ENCODE measurements at regions not wholly inside any gene's neighbourhood (a gene's known extent, or its start where the extent isn't known, plus 50 kb on each side); places are given as distances from the start of the nearest gene placed in this dataset.

DNA sequence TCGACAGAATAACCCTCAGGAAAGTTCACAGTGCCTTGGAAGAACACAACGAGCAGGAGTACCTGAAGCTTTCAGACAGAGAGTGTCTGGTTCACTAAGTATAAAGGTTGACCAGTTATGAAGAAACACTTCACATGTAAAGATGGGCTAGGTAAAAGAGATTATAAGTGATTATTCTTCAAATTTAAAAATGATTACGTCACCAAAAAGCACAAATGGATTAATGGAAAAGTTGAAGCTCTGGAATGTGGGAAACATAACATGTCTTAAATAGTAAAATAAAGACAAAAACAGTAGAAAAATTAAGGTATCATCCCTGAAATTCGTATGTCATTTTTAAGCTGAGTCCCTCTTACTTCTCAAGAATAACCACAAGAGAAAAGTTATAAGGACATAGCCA, 643.9 kb upstream of the KLF12 start:
- Histone ChIP-seq H3K4me2 (ENCODE audit: control insufficient read depth, extremely low read depth, insufficient read depth, low read depth, low read length) (no peak overlapping the region), H3K9me3 (ENCODE audit: control insufficient read depth, low read depth, low read length) (no peaks in the 10 kb centered on the region), H3K9ac (ENCODE audit: control insufficient read depth, extremely low read depth, insufficient read depth, low read length) (no peak overlapping the region), H3K36me3 (ENCODE audit: control insufficient read depth in 2 of 2, extremely low read depth in 1 of 2, insufficient read depth in 2 of 2, low read length in 2 of 2) (no peaks in the 10 kb centered on the region), H3K27me3 (ENCODE audit: control insufficient read depth, extremely low read depth, insufficient read depth, low read length) (no peaks in the 10 kb centered on the region), H3K4me3 (ENCODE audit: control insufficient read depth in 2 of 3, extremely low read depth in 1 of 3, insufficient read depth in 2 of 3, low read depth in 1 of 3, low read length in 3 of 3) (no peak overlapping the region), H3K9me1 (ENCODE audit: control insufficient read depth, extremely low read depth, insufficient read depth, low read length) (no peaks in the 10 kb centered on the region), H4K20me1 (ENCODE audit: control insufficient read depth, extremely low read depth, insufficient read depth, low read length) (no peaks in the 10 kb centered on the region), H3K27ac (ENCODE audit: control insufficient read depth, insufficient read depth, low read length) (no peak overlapping the region), H2AFZ (ENCODE audit: control insufficient read depth, low read length) (no peak overlapping the region), H3K79me2 (ENCODE audit: control insufficient read depth, insufficient read depth, low read length) (no peaks in the 10 kb centered on the region), H3K4me1 (ENCODE audit: control insufficient read depth, extremely low read depth, insufficient read depth, low read length) (no peaks in the 10 kb centered on the region)
- dilution Hi-C loops (cut with MboI; ENCODE audit: extremely low pct_ligation_motif_present, low sequenced_read_pairs): no loop called here
- TF ChIP-seq, protein P1, sequence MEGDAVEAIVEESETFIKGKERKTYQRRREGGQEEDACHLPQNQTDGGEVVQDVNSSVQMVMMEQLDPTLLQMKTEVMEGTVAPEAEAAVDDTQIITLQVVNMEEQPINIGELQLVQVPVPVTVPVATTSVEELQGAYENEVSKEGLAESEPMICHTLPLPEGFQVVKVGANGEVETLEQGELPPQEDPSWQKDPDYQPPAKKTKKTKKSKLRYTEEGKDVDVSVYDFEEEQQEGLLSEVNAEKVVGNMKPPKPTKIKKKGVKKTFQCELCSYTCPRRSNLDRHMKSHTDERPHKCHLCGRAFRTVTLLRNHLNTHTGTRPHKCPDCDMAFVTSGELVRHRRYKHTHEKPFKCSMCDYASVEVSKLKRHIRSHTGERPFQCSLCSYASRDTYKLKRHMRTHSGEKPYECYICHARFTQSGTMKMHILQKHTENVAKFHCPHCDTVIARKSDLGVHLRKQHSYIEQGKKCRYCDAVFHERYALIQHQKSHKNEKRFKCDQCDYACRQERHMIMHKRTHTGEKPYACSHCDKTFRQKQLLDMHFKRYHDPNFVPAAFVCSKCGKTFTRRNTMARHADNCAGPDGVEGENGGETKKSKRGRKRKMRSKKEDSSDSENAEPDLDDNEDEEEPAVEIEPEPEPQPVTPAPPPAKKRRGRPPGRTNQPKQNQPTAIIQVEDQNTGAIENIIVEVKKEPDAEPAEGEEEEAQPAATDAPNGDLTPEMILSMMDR (optimal IDR thresholded peaks at IDR 0.05 in 1 of 3, IDR thresholded peaks at IDR 0.05 in 1 of 3, conservative IDR thresholded peaks at IDR 0.05 in 1 of 3; ENCODE audit: extremely low read depth in 1 of 3, insufficient read depth in 2 of 3, low read length in 3 of 3): no peak
- TF ChIP-seq EZH2 (IDR thresholded peaks at IDR 0.05; ENCODE audit: low read length): no peak
- DNase-seq (ENCODE audit: low read depth, low spot score): no peak
- FAIRE-seq: no peak

- no peaks in the 10 kb centered on the region for H4K20me1 ChIP-seq (ENCODE audit: control insufficient read depth, extremely low read depth, insufficient read depth, low read length)
- no peaks in the 10 kb centered on the region for H3K4me1 ChIP-seq (ENCODE audit: control insufficient read depth, extremely low read depth, insufficient read depth, low read length)
- H3K36me3 ChIP-seq (ENCODE audit: control insufficient read depth in 2 of 2, extremely low read depth in 1 of 2, insufficient read depth in 2 of 2, low read length in 2 of 2): no peaks in the 10 kb centered on the region
- H3K9me3 ChIP-seq (ENCODE audit: control insufficient read depth, low read depth, low read length): no peaks in the 10 kb centered on the region
- TF ChIP-seq, protein P1 (optimal IDR thresholded peaks at IDR 0.05 in 1 of 3, IDR thresholded peaks at IDR 0.05 in 1 of 3, conservative IDR thresholded peaks at IDR 0.05 in 1 of 3; ENCODE audit: extremely low read depth in 1 of 3, insufficient read depth in 2 of 3, low read length in 3 of 3): no peak
- TF ChIP-seq EZH2 (IDR thresholded peaks at IDR 0.05; ENCODE audit: low read length): no peak
- no peak for DNase-seq (ENCODE audit: low read depth, low spot score)
- no peaks in the 10 kb centered on the region for H3K27me3 ChIP-seq (ENCODE audit: control insufficient read depth, extremely low read depth, insufficient read depth, low read length)
- no peak for FAIRE-seq
- no peak overlapping the region for H3K4me2 ChIP-seq (ENCODE audit: control insufficient read depth, extremely low read depth, insufficient read depth, low read depth, low read length)
- H3K79me2 ChIP-seq (ENCODE audit: control insufficient read depth, insufficient read depth, low read length): no peaks in the 10 kb centered on the region
- H3K9ac ChIP-seq (ENCODE audit: control insufficient read depth, extremely low read depth, insufficient read depth, low read length): no peak overlapping the region
- no peak overlapping the region for H3K27ac ChIP-seq (ENCODE audit: control insufficient read depth, insufficient read depth, low read length)
- H2AFZ ChIP-seq (ENCODE audit: control insufficient read depth, low read length): no peak overlapping the region
- no peaks in the 10 kb centered on the region for H3K9me1 ChIP-seq (ENCODE audit: control insufficient read depth, extremely low read depth, insufficient read depth, low read length)
- dilution Hi-C loops (cut with MboI; ENCODE audit: extremely low pct_ligation_motif_present, low sequenced_read_pairs): no loop called here
- H3K4me3 ChIP-seq (ENCODE audit: control insufficient read depth in 2 of 3, extremely low read depth in 1 of 3, insufficient read depth in 2 of 3, low read depth in 1 of 3, low read length in 3 of 3): no peak overlapping the region
Observed at GRCh38 chr13:74774264-74774663, 640.1 kb upstream of the KLF12 start.
